Panc1 (cell line): ENCODE measurements at regions not wholly inside any gene's neighbourhood (a gene's known extent, or its start where the extent isn't known, plus 50 kb on each side); places are given as distances from the start of the nearest gene placed in this dataset.

Experiments
- POLR2AphosphoS5 ChIP-seq: IDR thresholded peaks from 2 replicates; pipeline ENCODE4 v1.6.1; 2012; ENCODE audit warnings: mild to moderate bottlenecking, low read depth, low read length, moderate library complexity
- SIN3A ChIP-seq: IDR thresholded peaks from 2 replicates; pipeline ENCODE4 v1.6.1; 2012; ENCODE audit warnings: low read depth, mild to moderate bottlenecking, low read length, moderate library complexity, borderline replicate concordance; ENCODE audit not compliant: insufficient read depth
- TCF7L2 ChIP-seq: IDR thresholded peaks from 2 replicates; pipeline ENCODE4 v1.6.1; 2011; ENCODE audit warnings: mild to moderate bottlenecking, low read depth, low read length, inconsistent platforms
- TF ChIP-seq, protein P1 (sequence below): fragments of 450-650 bp; IDR thresholded peaks from 2 replicates; pipeline ENCODE4 v1.5.1; 2017; ENCODE audit warnings: mild to moderate bottlenecking
- TF ChIP-seq, protein P2 (sequence below), 2 experiments: IDR thresholded peaks; 2 replicates each; pipeline ENCODE4 v1.6.1; 2011 to 2012; ENCODE audit warnings: low read depth in 2 of 2, control low read depth in 1 of 2, low read length in 1 of 2, mild to moderate bottlenecking in 1 of 2, moderate library complexity in 1 of 2; ENCODE audit not compliant: insufficient read depth in 1 of 2

DNA sequence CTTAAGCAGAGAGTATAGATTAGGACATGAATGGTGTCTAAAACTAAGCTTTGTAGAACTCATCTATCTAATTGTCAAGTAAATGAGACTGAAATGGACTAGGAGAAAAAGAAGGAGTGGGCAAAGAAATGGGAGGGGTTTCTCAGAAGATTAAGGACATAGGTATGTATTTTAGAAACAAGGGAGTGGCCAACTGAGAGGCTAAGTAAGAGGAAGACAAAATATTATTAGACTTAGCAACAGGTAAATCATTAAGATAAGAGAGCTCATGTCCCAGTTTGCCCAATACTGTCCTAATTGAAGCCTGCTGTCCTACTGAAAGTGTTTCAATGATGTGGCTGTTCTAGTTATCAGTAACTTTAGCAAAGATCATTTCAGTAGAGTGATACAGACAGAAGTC lies 171.4 kb downstream of the KITLG start:
- no peak for TF ChIP-seq POLR2AphosphoS5
- TF ChIP-seq, protein P1, sequence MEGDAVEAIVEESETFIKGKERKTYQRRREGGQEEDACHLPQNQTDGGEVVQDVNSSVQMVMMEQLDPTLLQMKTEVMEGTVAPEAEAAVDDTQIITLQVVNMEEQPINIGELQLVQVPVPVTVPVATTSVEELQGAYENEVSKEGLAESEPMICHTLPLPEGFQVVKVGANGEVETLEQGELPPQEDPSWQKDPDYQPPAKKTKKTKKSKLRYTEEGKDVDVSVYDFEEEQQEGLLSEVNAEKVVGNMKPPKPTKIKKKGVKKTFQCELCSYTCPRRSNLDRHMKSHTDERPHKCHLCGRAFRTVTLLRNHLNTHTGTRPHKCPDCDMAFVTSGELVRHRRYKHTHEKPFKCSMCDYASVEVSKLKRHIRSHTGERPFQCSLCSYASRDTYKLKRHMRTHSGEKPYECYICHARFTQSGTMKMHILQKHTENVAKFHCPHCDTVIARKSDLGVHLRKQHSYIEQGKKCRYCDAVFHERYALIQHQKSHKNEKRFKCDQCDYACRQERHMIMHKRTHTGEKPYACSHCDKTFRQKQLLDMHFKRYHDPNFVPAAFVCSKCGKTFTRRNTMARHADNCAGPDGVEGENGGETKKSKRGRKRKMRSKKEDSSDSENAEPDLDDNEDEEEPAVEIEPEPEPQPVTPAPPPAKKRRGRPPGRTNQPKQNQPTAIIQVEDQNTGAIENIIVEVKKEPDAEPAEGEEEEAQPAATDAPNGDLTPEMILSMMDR = no peak
- no peak for TF ChIP-seq SIN3A
- TF ChIP-seq TCF7L2 = no peak
- TF ChIP-seq, protein P2, sequence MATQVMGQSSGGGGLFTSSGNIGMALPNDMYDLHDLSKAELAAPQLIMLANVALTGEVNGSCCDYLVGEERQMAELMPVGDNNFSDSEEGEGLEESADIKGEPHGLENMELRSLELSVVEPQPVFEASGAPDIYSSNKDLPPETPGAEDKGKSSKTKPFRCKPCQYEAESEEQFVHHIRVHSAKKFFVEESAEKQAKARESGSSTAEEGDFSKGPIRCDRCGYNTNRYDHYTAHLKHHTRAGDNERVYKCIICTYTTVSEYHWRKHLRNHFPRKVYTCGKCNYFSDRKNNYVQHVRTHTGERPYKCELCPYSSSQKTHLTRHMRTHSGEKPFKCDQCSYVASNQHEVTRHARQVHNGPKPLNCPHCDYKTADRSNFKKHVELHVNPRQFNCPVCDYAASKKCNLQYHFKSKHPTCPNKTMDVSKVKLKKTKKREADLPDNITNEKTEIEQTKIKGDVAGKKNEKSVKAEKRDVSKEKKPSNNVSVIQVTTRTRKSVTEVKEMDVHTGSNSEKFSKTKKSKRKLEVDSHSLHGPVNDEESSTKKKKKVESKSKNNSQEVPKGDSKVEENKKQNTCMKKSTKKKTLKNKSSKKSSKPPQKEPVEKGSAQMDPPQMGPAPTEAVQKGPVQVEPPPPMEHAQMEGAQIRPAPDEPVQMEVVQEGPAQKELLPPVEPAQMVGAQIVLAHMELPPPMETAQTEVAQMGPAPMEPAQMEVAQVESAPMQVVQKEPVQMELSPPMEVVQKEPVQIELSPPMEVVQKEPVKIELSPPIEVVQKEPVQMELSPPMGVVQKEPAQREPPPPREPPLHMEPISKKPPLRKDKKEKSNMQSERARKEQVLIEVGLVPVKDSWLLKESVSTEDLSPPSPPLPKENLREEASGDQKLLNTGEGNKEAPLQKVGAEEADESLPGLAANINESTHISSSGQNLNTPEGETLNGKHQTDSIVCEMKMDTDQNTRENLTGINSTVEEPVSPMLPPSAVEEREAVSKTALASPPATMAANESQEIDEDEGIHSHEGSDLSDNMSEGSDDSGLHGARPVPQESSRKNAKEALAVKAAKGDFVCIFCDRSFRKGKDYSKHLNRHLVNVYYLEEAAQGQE (IDR thresholded peaks at IDR 0.05; ENCODE audit: insufficient read depth in 1 of 2, low read depth in 2 of 2, low read length in 1 of 2) = no peak
